GM23338 (cell line): ENCODE measurements at regions not wholly inside any gene's neighbourhood (a gene's known extent, or its start where the extent isn't known, plus 50 kb on each side); places are given as distances from the start of the nearest gene placed in this dataset.

Source experiments
- ATAC-seq: fragments of 200-7000 bp; cut with Tn5 transposase; 3 replicates; pipeline ENCODE4 v1.9.1; 2020
- DNase-seq: peaks from one replicate; pipeline ENCODE4 v3.0.0-alpha.2; 2015; ENCODE audit warnings: low spot score
- H2AFZ ChIP-seq: fragments of 200-600 bp; sonication (generic); 2 replicates; pipeline ENCODE4 v1.8.0; 2016; ENCODE audit warnings: antibody characterized with exemption, mild to moderate bottlenecking, moderate library complexity
- H3F3A ChIP-seq: fragments of 200-600 bp; sonication (generic); replicated peaks from 2 replicates; pipeline ENCODE4 v1.8.0; 2017; ENCODE audit warnings: antibody characterized with exemption, mixed run types, low read depth
- H3K27ac ChIP-seq: fragments of 200-600 bp; sonication (generic); 2 replicates; pipeline ENCODE4 v1.6.1; 2016; ENCODE audit warnings: low read depth
- H3K27me3 ChIP-seq: fragments of 200-600 bp; sonication (generic); 2 replicates; pipeline ENCODE4 v1.8.0; 2016; ENCODE audit warnings: mild to moderate bottlenecking, mixed run types, moderate library complexity; ENCODE audit not compliant: insufficient read depth
- H3K36me3 ChIP-seq: fragments of 200-600 bp; sonication (generic); 2 replicates; pipeline ENCODE4 v1.8.0; 2016; ENCODE audit warnings: mild to moderate bottlenecking; ENCODE audit not compliant: insufficient read depth
- H3K4me1 ChIP-seq: fragments of 200-600 bp; sonication (generic); 2 replicates; pipeline ENCODE4 v1.8.0; 2016; ENCODE audit warnings: mild to moderate bottlenecking, moderate library complexity; ENCODE audit not compliant: insufficient read depth
- H3K4me2 ChIP-seq: fragments of 200-600 bp; sonication (generic); 2 replicates; pipeline ENCODE4 v1.7.1; 2017; ENCODE audit warnings: mixed run types
- H3K4me3 ChIP-seq: fragments of 200-600 bp; sonication (generic); 2 replicates; pipeline ENCODE4 v1.6.1; 2016; ENCODE audit warnings: mixed run types
- H3K79me2 ChIP-seq: fragments of 200-600 bp; sonication (generic); replicated peaks from 2 replicates; pipeline ENCODE4 v1.8.0; 2017; ENCODE audit warnings: mild to moderate bottlenecking; ENCODE audit not compliant: insufficient read depth
- H3K9me2 ChIP-seq: fragments of 200-600 bp; sonication (generic); 2 replicates; pipeline ENCODE4 v1.8.0; 2017; ENCODE audit not compliant: insufficient read depth
- H4K20me1 ChIP-seq: fragments of 200-600 bp; sonication (generic); replicated peaks from 2 replicates; pipeline ENCODE4 v1.8.0; 2017; ENCODE audit warnings: mild to moderate bottlenecking; ENCODE audit not compliant: insufficient read depth
- H3K27ac Mint-ChIP-seq: 2 replicates; pipeline ENCODE4 v1.8.0; 2020; ENCODE audit warnings: inconsistent platforms, mild to moderate bottlenecking, moderate library complexity, mixed read lengths
- H3K27me3 Mint-ChIP-seq: 3 replicates; pipeline ENCODE4 v1.8.0; 2022; ENCODE audit warnings: low read depth, mild to moderate bottlenecking, moderate library complexity, mixed read lengths, inconsistent platforms; ENCODE audit not compliant: insufficient read depth, poor library complexity
- H3K36me3 Mint-ChIP-seq: 3 replicates; pipeline ENCODE4 v1.8.0; 2021; ENCODE audit warnings: low read depth, mild to moderate bottlenecking, inconsistent platforms, moderate library complexity, mixed read lengths
- H3K4me1 Mint-ChIP-seq: 3 replicates; pipeline ENCODE4 v1.8.0; 2020; ENCODE audit warnings: mild to moderate bottlenecking, inconsistent platforms, mixed read lengths
- H3K4me3 Mint-ChIP-seq: 3 replicates; pipeline ENCODE4 v1.8.0; 2021; ENCODE audit warnings: moderate library complexity, mild to moderate bottlenecking, inconsistent platforms, mixed read lengths
- H3K9me3 Mint-ChIP-seq: 3 replicates; pipeline ENCODE4 v1.8.0; 2020; ENCODE audit warnings: moderate library complexity, mild to moderate bottlenecking, inconsistent platforms, mixed read lengths
- CTCF ChIP-seq, 2 experiments: fragments of 200-600 bp in 1 of 2; sonication (generic) in 1 of 2; conservative IDR thresholded peaks; 2 replicates each; pipeline versions ENCODE4 v1.5.1 to v1.6.1; 2016 to 2017; ENCODE audit warnings: antibody characterized with exemption in 2 of 2, low read depth in 2 of 2, mild to moderate bottlenecking in 2 of 2, moderate library complexity in 1 of 2
- ETS1 ChIP-seq: IDR thresholded peaks from 2 replicates; pipeline ENCODE4 v1.6.1; 2016; ENCODE audit warnings: antibody characterized with exemption
- EZH2 ChIP-seq: fragments of 200-600 bp; sonication (generic); IDR thresholded peaks from one replicate; pipeline ENCODE4 v1.8.0; 2017; ENCODE audit warnings: antibody characterized with exemption, mild to moderate bottlenecking, low read depth; ENCODE audit not compliant: unreplicated experiment
- EZH2phosphoT487 ChIP-seq: fragments of 200-600 bp; sonication (generic); IDR thresholded peaks from one replicate; pipeline ENCODE4 v1.8.1; 2018; ENCODE audit warnings: antibody characterized with exemption; ENCODE audit not compliant: unreplicated experiment
- JUNB ChIP-seq: IDR thresholded peaks from one replicate; pipeline ENCODE4 v1.6.1; 2016; ENCODE audit warnings: antibody characterized with exemption; ENCODE audit not compliant: unreplicated experiment
- NANOG ChIP-seq: IDR thresholded peaks from 2 replicates; pipeline ENCODE4 v1.6.1; 2016; ENCODE audit warnings: antibody characterized with exemption, borderline replicate concordance
- STAT1 ChIP-seq: IDR thresholded peaks from one replicate; pipeline ENCODE4 v1.6.1; 2016; ENCODE audit warnings: antibody characterized with exemption; ENCODE audit not compliant: unreplicated experiment
- ZNF114 ChIP-seq: fragments of 250-450 bp; sonication (Bioruptor Pico); IDR thresholded peaks from 2 replicates; pipeline ENCODE4 v1.5.0; 2020; ENCODE audit warnings: mild to moderate bottlenecking, moderate library complexity
- ZNF331 ChIP-seq: fragments of 250-450 bp; sonication (Bioruptor Pico); IDR thresholded peaks from 2 replicates; pipeline ENCODE4 v1.5.0; 2020; ENCODE audit warnings: low read depth, mild to moderate bottlenecking, moderate library complexity
- ZNF462 ChIP-seq: fragments of 250-450 bp; sonication (Bioruptor Pico); IDR thresholded peaks from 2 replicates; pipeline ENCODE4 v1.5.0; 2020; ENCODE audit warnings: mild to moderate bottlenecking, moderate library complexity

GRCh38 chr21:18893406-18893805 is 489.8 kb upstream of the TMPRSS15 start:
- H3K4me1 ChIP-seq: no peaks in the 10 kb centered on the region
- H3K79me2 ChIP-seq: no peaks in the 10 kb centered on the region
- no peaks in the 10 kb centered on the region for H3K9me3 Mint-ChIP-seq
- H3K27me3 ChIP-seq: no peaks in the 10 kb centered on the region
- H3K27ac ChIP-seq: no peak overlapping the region
- H3K4me3 ChIP-seq: no peak overlapping the region
- H3F3A ChIP-seq: no peaks in the 10 kb centered on the region
- no peak overlapping the region for H2AFZ ChIP-seq
- H4K20me1 ChIP-seq: no peaks in the 10 kb centered on the region
- H3K36me3 ChIP-seq: no peaks in the 10 kb centered on the region
- H3K27ac Mint-ChIP-seq: peak overlapping the region; percentile 45; the same call in 1 of the 2 replicates
- no peak for DNase-seq
- no peak overlapping the region for H3K4me2 ChIP-seq
- no peak for TF ChIP-seq ZNF114 (CRISPR knock-in tag)
- TF ChIP-seq CTCF (conservative IDR thresholded peaks at IDR 0.05; ENCODE audit: low read depth in 2 of 2): no peak
- no peak for TF ChIP-seq ETS1
- no peak for TF ChIP-seq ZNF462 (CRISPR knock-in tag)
- TF ChIP-seq EZH2phosphoT487: no peak
- no peak for TF ChIP-seq ZNF331 (CRISPR knock-in tag)
- TF ChIP-seq STAT1: no peak
- TF ChIP-seq EZH2: no peak
- TF ChIP-seq JUNB: no peak
- no peak for TF ChIP-seq NANOG
- peaks cover 2% of the 10 kb centered on the region; the same call in 2 of the 3 replicates for H3K4me1 Mint-ChIP-seq
- no peaks in the 10 kb centered on the region for H3K36me3 Mint-ChIP-seq
- no peak for ATAC-seq
- H3K27me3 Mint-ChIP-seq: no peaks in the 10 kb centered on the region
- no peak overlapping the region for H3K4me3 Mint-ChIP-seq
- no peaks in the 10 kb centered on the region for H3K9me2 ChIP-seq
